Tibial nerve (tissue), 4 donors: ENCODE measurements at regions not wholly inside any gene's neighbourhood (a gene's known extent, or its start where the extent isn't known, plus 50 kb on each side); places are given as distances from the start of the nearest gene placed in this dataset.

Source experiments
- EP300 ChIP-seq, 2 donors: sonication (generic); formaldehyde crosslinking; IDR thresholded peaks; one replicate each; pipeline ENCODE4 v1.6.1; 2017; ENCODE audit warnings: antibody characterized with exemption in 2 of 2, mild to moderate bottlenecking in 1 of 2
- TF ChIP-seq, protein P1 (sequence below), 5 experiments: fragments of 200-600 bp in 3 of 5; fragments of 450-650 bp in 2 of 5; sonication (generic) in 3 of 5; IDR thresholded peaks; one replicate each; pipeline ENCODE4 v1.5.1; 2016 to 2019; ENCODE audit warnings: antibody characterized with exemption in 5 of 5, mild to moderate bottlenecking in 3 of 5, moderate library complexity in 2 of 5

DNA sequence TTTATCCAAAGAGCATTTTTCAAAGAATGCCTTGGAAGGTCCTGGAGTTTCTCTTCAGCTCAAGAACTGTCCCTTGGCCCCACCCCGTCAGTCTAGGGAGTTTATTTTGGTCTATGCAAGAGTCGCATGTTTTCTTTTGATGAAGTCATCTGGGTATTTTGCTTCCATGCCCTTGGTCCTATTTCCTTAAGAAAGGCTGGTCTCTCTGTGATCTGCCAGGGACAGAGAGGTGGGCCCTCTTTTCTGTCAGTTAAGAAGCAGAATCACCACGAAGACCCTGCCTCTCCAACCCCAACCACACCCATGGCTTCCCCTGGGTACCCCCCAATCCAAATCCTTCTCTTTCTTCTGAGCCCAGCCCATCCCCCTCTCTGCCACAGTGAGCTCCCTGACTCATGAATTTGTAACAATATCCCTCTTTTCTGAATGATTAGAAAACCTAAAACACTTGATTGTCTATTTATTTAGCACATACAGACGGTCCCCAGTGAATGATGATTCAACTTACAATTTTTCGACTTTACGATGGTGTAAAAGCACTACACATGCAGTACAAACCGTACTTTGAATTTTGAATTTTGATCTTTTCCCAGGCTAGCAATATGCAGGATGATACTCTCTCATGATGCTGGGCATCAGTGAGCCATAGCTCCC lies 163.5 kb upstream of the ADRA1B start:
- TF ChIP-seq, protein P1, sequence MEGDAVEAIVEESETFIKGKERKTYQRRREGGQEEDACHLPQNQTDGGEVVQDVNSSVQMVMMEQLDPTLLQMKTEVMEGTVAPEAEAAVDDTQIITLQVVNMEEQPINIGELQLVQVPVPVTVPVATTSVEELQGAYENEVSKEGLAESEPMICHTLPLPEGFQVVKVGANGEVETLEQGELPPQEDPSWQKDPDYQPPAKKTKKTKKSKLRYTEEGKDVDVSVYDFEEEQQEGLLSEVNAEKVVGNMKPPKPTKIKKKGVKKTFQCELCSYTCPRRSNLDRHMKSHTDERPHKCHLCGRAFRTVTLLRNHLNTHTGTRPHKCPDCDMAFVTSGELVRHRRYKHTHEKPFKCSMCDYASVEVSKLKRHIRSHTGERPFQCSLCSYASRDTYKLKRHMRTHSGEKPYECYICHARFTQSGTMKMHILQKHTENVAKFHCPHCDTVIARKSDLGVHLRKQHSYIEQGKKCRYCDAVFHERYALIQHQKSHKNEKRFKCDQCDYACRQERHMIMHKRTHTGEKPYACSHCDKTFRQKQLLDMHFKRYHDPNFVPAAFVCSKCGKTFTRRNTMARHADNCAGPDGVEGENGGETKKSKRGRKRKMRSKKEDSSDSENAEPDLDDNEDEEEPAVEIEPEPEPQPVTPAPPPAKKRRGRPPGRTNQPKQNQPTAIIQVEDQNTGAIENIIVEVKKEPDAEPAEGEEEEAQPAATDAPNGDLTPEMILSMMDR (IDR thresholded peaks at IDR 0.05) = no peak
- no peak for TF ChIP-seq EP300 (IDR thresholded peaks at IDR 0.05)
